ENCODE measurements at regions not wholly inside any gene's neighbourhood (a gene's known extent, or its start where the extent isn't known, plus 50 kb on each side); places are given as distances from the start of the nearest gene placed in this dataset.
A peak's percentile ranks its signal among the peaks of the same experiment; 100 is the strongest.

- TF ChIP-seq ARID4A (CRISPR knock-in tag; IDR thresholded peaks at IDR 0.05; ENCODE audit: borderline replicate concordance) = no peak
- peak; percentile 95 to 97 for TF ChIP-seq MAFK (conservative IDR thresholded peaks at IDR 0.05 in 1 of 2, IDR thresholded peaks at IDR 0.05 in 1 of 2; ENCODE audit: low read length in 2 of 2)
- TF ChIP-seq MAFF (IDR thresholded peaks at IDR 0.05; ENCODE audit: low read depth, low read length) = peak; percentile 94
- TF ChIP-seq AHDC1 (CRISPR knock-in tag; IDR thresholded peaks at IDR 0.05; ENCODE audit: borderline replicate concordance) = peak; percentile 25; the same call in 1 of the 2 replicates
- TF ChIP-seq ZNF784 (CRISPR knock-in tag; IDR thresholded peaks at IDR 0.05; ENCODE audit: borderline replicate concordance) = no peak
- TF ChIP-seq GABPA (IDR thresholded peaks at IDR 0.05; ENCODE audit: low read depth, low read length) = no peak
- 0 out of 2 replicates have a peak, but pooled peaks have one; percentile 12 for TF ChIP-seq GABPA (CRISPR knock-in tag; IDR thresholded peaks at IDR 0.05; ENCODE audit: low read depth)
- 0 out of 2 replicates have a peak, but pooled peaks have one; percentile 51 for TF ChIP-seq MAFG (CRISPR knock-in tag; IDR thresholded peaks at IDR 0.05)
- 0 out of 2 replicates have a peak, but pooled peaks have one; percentile 7 for TF ChIP-seq SMC3 (IDR thresholded peaks at IDR 0.05; ENCODE audit: low read length)
- TF ChIP-seq FOSL2 (CRISPR knock-in tag; IDR thresholded peaks at IDR 0.05) = peak; percentile 84
- TF ChIP-seq TFE3 (CRISPR knock-in tag; IDR thresholded peaks at IDR 0.05) = peak; percentile 53; the same call in 1 of the 2 replicates
- TF ChIP-seq FOXP1 (IDR thresholded peaks at IDR 0.05) = no peak
- TF ChIP-seq FOXP1 (CRISPR knock-in tag; IDR thresholded peaks at IDR 0.05) = peak; percentile 66
- no peak for TF ChIP-seq DDIT3 (CRISPR knock-in tag; IDR thresholded peaks at IDR 0.05)
- no peak for TF ChIP-seq ZNF619 (CRISPR knock-in tag; IDR thresholded peaks at IDR 0.05)
- no peak for TF ChIP-seq ZNF776 (CRISPR knock-in tag; IDR thresholded peaks at IDR 0.05)
- TF ChIP-seq MAX (IDR thresholded peaks at IDR 0.05) = no peak; the same call in 1 of the 2 replicates
Observed at GRCh38 chr1:234925440-234926263, 203.0 kb downstream of the TOMM20 start (continued).
